ENCODE measurements at regions not wholly inside any gene's neighbourhood (a gene's known extent, or its start where the extent isn't known, plus 50 kb on each side); places are given as distances from the start of the nearest gene placed in this dataset.

DNA sequence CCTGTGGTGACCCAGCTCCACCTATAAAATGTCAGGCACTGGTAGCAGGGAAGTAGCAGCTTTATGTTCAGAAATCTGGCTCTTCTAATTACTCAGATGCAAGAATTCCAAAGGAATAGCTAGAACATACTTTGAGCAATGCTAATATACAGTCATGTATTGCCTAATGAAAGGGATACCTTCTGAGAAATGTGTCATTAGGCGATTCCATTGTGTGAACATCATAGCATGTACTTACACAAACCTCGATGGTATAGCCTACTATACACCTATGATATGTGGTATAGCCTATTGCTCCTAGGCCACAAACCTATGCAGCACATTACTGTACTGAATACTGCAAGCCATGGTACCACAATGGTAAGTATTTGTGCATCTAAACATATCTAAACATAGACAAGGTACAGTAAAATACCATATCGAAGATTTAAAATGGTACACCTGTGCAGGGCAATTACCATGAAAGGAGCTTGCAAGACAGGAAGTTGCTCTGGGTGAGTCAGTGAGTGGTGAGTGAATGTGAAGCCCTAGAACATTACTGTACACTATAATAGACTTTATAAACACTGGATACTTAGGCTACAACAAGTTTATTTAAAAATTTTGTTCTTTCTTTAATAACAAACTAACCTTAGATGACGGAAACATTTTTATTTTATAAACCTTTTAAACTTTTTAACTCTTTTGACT, 50.3 kb upstream of the ETAA1 start:
- no peak for DNase-seq

All from C1 segment of cervical spinal cord (tissue), 14 donors.